ENCODE measurements at regions not wholly inside any gene's neighbourhood (a gene's known extent, or its start where the extent isn't known, plus 50 kb on each side); places are given as distances from the start of the nearest gene placed in this dataset.
"Not testable (repeated sequence)": the region's sequence is repeated elsewhere in the genome, so short reads cannot be mapped to it uniquely, and the experiment has no call there.

GRCh38 chrX:89539150-89539549 is 382.6 kb upstream of the TGIF2LX start:
- not testable (repeated sequence) for H3K9me3 ChIP-seq (ENCODE audit: control insufficient read depth, insufficient read depth, low read length); H4K20me1 ChIP-seq (ENCODE audit: control insufficient read depth, insufficient read depth, low read depth, low read length); H3K9me2 ChIP-seq (replicated peaks; ENCODE audit: control insufficient read depth, low read length); H3K79me2 ChIP-seq (ENCODE audit: control insufficient read depth, low read length); H3K4me3 ChIP-seq (ENCODE audit: low read length); H3K27me3 ChIP-seq (ENCODE audit: control insufficient read depth, low read length); H3K36me3 ChIP-seq (ENCODE audit: control insufficient read depth, low read length); H3F3A ChIP-seq (ENCODE audit: control insufficient read depth, insufficient read depth); H3K4me1 ChIP-seq (ENCODE audit: control insufficient read depth, low read length); H3K27ac ChIP-seq (ENCODE audit: low read depth, low read length); H3K4me2 ChIP-seq (ENCODE audit: low read length)

DNA sequence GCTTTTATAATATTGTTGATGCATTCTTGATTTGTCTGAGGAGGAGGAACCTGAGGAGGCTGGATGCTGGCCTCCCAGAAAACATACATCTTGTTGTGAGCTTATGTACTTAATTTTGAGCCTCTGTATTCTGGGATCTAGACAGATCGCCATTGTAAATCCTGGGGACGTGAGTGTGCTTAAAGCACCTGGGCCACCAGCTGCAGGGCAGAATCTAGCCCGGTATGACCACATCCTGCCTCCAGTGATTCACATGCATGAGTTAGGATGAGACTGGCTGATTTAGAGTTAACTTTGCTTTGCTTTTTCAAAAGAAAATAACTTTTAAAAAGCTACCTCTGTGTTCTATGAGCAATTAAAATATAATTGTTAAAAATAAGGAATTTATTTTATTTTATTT is 364.6 kb upstream of the TGIF2LX start:
- H3K9me3 ChIP-seq (ENCODE audit: control insufficient read depth, insufficient read depth, low read length); H4K20me1 ChIP-seq (ENCODE audit: control insufficient read depth, insufficient read depth, low read depth, low read length); H3K79me2 ChIP-seq (ENCODE audit: control insufficient read depth, low read length); H3K4me2 ChIP-seq (ENCODE audit: low read length); H3F3A ChIP-seq (ENCODE audit: control insufficient read depth, insufficient read depth); H3K27ac ChIP-seq (ENCODE audit: low read depth, low read length); H3K4me1 ChIP-seq (ENCODE audit: control insufficient read depth, low read length); H3K9me2 ChIP-seq (replicated peaks; ENCODE audit: control insufficient read depth, low read length); H3K27me3 ChIP-seq (ENCODE audit: control insufficient read depth, low read length); H3K36me3 ChIP-seq (ENCODE audit: control insufficient read depth, low read length); H3K4me3 ChIP-seq (ENCODE audit: low read length): not testable (repeated sequence)

DNA sequence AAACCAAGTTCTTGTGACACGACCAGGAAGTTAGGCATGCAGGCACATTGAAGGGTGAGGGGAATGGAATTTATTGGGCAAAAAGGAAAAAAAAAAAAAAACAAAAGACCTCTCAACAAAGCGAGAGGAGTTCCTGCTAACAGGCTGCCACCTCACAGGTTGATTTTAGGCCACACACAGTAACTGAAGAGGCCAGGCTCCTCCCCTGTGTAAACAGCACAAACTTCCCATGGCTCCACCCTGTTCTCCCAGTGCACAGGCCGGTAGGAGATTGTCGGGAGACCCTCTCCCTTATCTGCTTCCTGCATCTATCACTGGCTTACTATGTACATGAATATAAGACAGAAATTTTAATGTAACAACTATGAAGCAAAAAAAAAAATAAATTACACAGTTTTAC is 359.6 kb upstream of the TGIF2LX start:
- not testable (repeated sequence) for H3K36me3 ChIP-seq (ENCODE audit: control insufficient read depth, low read length); H3K4me1 ChIP-seq (ENCODE audit: control insufficient read depth, low read length); H3F3A ChIP-seq (ENCODE audit: control insufficient read depth, insufficient read depth); H4K20me1 ChIP-seq (ENCODE audit: control insufficient read depth, insufficient read depth, low read depth, low read length); H3K79me2 ChIP-seq (ENCODE audit: control insufficient read depth, low read length); H3K27me3 ChIP-seq (ENCODE audit: control insufficient read depth, low read length); H3K4me2 ChIP-seq (ENCODE audit: low read length); H3K27ac ChIP-seq (ENCODE audit: low read depth, low read length); H3K4me3 ChIP-seq (ENCODE audit: low read length); H3K9me3 ChIP-seq (ENCODE audit: control insufficient read depth, insufficient read depth, low read length); H3K9me2 ChIP-seq (replicated peaks; ENCODE audit: control insufficient read depth, low read length)

- not testable (repeated sequence) for H3K4me3 ChIP-seq (ENCODE audit: low read length); H3K27me3 ChIP-seq (ENCODE audit: control insufficient read depth, low read length); H3K9me2 ChIP-seq (replicated peaks; ENCODE audit: control insufficient read depth, low read length); H4K20me1 ChIP-seq (ENCODE audit: control insufficient read depth, insufficient read depth, low read depth, low read length); H3K4me2 ChIP-seq (ENCODE audit: low read length); H3F3A ChIP-seq (ENCODE audit: control insufficient read depth, insufficient read depth); H3K9me3 ChIP-seq (ENCODE audit: control insufficient read depth, insufficient read depth, low read length); H3K79me2 ChIP-seq (ENCODE audit: control insufficient read depth, low read length); H3K27ac ChIP-seq (ENCODE audit: low read depth, low read length); H3K36me3 ChIP-seq (ENCODE audit: control insufficient read depth, low read length); H3K4me1 ChIP-seq (ENCODE audit: control insufficient read depth, low read length)
Measured at GRCh38 chrX:89563107-89563506, 358.6 kb upstream of the TGIF2LX start.

- not testable (repeated sequence) for H3K9me2 ChIP-seq (replicated peaks; ENCODE audit: control insufficient read depth, low read length); H3K27ac ChIP-seq (ENCODE audit: low read depth, low read length); H4K20me1 ChIP-seq (ENCODE audit: control insufficient read depth, insufficient read depth, low read depth, low read length); H3K4me1 ChIP-seq (ENCODE audit: control insufficient read depth, low read length); H3F3A ChIP-seq (ENCODE audit: control insufficient read depth, insufficient read depth); H3K79me2 ChIP-seq (ENCODE audit: control insufficient read depth, low read length); H3K9me3 ChIP-seq (ENCODE audit: control insufficient read depth, insufficient read depth, low read length); H3K27me3 ChIP-seq (ENCODE audit: control insufficient read depth, low read length); H3K36me3 ChIP-seq (ENCODE audit: control insufficient read depth, low read length); H3K4me3 ChIP-seq (ENCODE audit: low read length); H3K4me2 ChIP-seq (ENCODE audit: low read length)
Measured at GRCh38 chrX:89567787-89568186, 353.9 kb upstream of the TGIF2LX start.

GRCh38 chrX:89581868-89582267 is 339.8 kb upstream of the TGIF2LX start:
- not testable (repeated sequence) for H3K9me3 ChIP-seq (ENCODE audit: control insufficient read depth, insufficient read depth, low read length); H3K9me2 ChIP-seq (replicated peaks; ENCODE audit: control insufficient read depth, low read length); H3K79me2 ChIP-seq (ENCODE audit: control insufficient read depth, low read length); H3K4me1 ChIP-seq (ENCODE audit: control insufficient read depth, low read length); H3F3A ChIP-seq (ENCODE audit: control insufficient read depth, insufficient read depth); H4K20me1 ChIP-seq (ENCODE audit: control insufficient read depth, insufficient read depth, low read depth, low read length); H3K4me2 ChIP-seq (ENCODE audit: low read length); H3K27ac ChIP-seq (ENCODE audit: low read depth, low read length); H3K4me3 ChIP-seq (ENCODE audit: low read length); H3K27me3 ChIP-seq (ENCODE audit: control insufficient read depth, low read length); H3K36me3 ChIP-seq (ENCODE audit: control insufficient read depth, low read length)

- H3K4me1 ChIP-seq (ENCODE audit: control insufficient read depth, low read length); H3K9me2 ChIP-seq (replicated peaks; ENCODE audit: control insufficient read depth, low read length); H3K36me3 ChIP-seq (ENCODE audit: control insufficient read depth, low read length); H3K27me3 ChIP-seq (ENCODE audit: control insufficient read depth, low read length); H4K20me1 ChIP-seq (ENCODE audit: control insufficient read depth, insufficient read depth, low read depth, low read length); H3K4me2 ChIP-seq (ENCODE audit: low read length); H3F3A ChIP-seq (ENCODE audit: control insufficient read depth, insufficient read depth); H3K79me2 ChIP-seq (ENCODE audit: control insufficient read depth, low read length); H3K9me3 ChIP-seq (ENCODE audit: control insufficient read depth, insufficient read depth, low read length); H3K4me3 ChIP-seq (ENCODE audit: low read length); H3K27ac ChIP-seq (ENCODE audit: low read depth, low read length): not testable (repeated sequence)
Measured at GRCh38 chrX:89631858-89632257, 289.9 kb upstream of the TGIF2LX start.

- H3K36me3 ChIP-seq (ENCODE audit: control insufficient read depth, low read length); H3K4me2 ChIP-seq (ENCODE audit: low read length); H3K27ac ChIP-seq (ENCODE audit: low read depth, low read length); H3F3A ChIP-seq (ENCODE audit: control insufficient read depth, insufficient read depth); H3K9me2 ChIP-seq (replicated peaks; ENCODE audit: control insufficient read depth, low read length); H3K4me3 ChIP-seq (ENCODE audit: low read length); H3K27me3 ChIP-seq (ENCODE audit: control insufficient read depth, low read length); H4K20me1 ChIP-seq (ENCODE audit: control insufficient read depth, insufficient read depth, low read depth, low read length); H3K9me3 ChIP-seq (ENCODE audit: control insufficient read depth, insufficient read depth, low read length); H3K4me1 ChIP-seq (ENCODE audit: control insufficient read depth, low read length); H3K79me2 ChIP-seq (ENCODE audit: control insufficient read depth, low read length): not testable (repeated sequence)
Measured at GRCh38 chrX:89635887-89636286, 285.8 kb upstream of the TGIF2LX start.

DNA sequence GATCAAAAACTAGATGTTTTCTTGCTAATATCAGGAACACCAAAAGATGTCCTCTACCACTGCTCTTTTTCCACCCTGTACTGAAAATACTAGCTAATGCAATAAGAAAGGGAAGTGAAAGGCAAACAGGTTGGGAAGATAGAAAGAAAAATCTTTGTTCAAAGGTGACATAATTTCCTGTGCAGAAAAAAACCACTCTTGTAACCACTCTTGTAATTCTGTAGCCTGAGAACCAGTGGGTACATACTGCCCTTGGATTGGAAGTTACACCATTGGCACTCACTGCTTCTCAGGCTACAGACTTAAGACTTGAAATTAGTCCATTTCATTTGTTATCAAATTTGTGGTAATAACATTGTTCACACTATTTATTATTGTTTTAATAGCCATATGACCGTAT is 263.0 kb upstream of the TGIF2LX start:
- not testable (repeated sequence) for H3K9me3 ChIP-seq (ENCODE audit: control insufficient read depth, insufficient read depth, low read length)

More for the DNA sequence above, 263.0 kb upstream of the TGIF2LX start:
- not testable (repeated sequence) for H4K20me1 ChIP-seq (ENCODE audit: control insufficient read depth, insufficient read depth, low read depth, low read length); H3K4me1 ChIP-seq (ENCODE audit: control insufficient read depth, low read length); H3F3A ChIP-seq (ENCODE audit: control insufficient read depth, insufficient read depth); H3K36me3 ChIP-seq (ENCODE audit: control insufficient read depth, low read length); H3K79me2 ChIP-seq (ENCODE audit: control insufficient read depth, low read length); H3K4me2 ChIP-seq (ENCODE audit: low read length); H3K9me2 ChIP-seq (replicated peaks; ENCODE audit: control insufficient read depth, low read length); H3K27ac ChIP-seq (ENCODE audit: low read depth, low read length); H3K27me3 ChIP-seq (ENCODE audit: control insufficient read depth, low read length); H3K4me3 ChIP-seq (ENCODE audit: low read length)
